ENCODE measurements at regions not wholly inside any gene's neighbourhood (a gene's known extent, or its start where the extent isn't known, plus 50 kb on each side); places are given as distances from the start of the nearest gene placed in this dataset.

GRCh38 chr5:74233091-74233490 lies 407.4 kb downstream of the ENC1 start:
- H3K9me3 Mint-ChIP-seq = peaks cover 0 to 6% (median 0%) of the 10 kb centered on the region in 11 donors
- Histone ChIP-seq H3K27ac (ENCODE audit: low read depth, low read length) (no peak overlapping the region), H3K4me3 (ENCODE audit: low read length) (no peak overlapping the region), H3K9me3 (ENCODE audit: control insufficient read depth in 2 of 3, low read length in 3 of 3) (no peaks in the 10 kb centered on the region), H3K27me3 (ENCODE audit: control insufficient read depth in 2 of 2, insufficient read depth in 2 of 2, low read length in 2 of 2) (peaks cover 0 to 6% of the 10 kb centered on the region in 2 donors), H3K4me1 (ENCODE audit: control insufficient read depth in 2 of 2, insufficient read depth in 2 of 2, low read length in 2 of 2) (no peaks in the 10 kb centered on the region), H3K36me3 (ENCODE audit: control insufficient read depth in 2 of 3, insufficient read depth in 3 of 3, low read length in 3 of 3) (no peaks in the 10 kb centered on the region)
- H3K27ac Mint-ChIP-seq = no peak overlapping the region
- H3K36me3 Mint-ChIP-seq = no peaks in the 10 kb centered on the region
- ATAC-seq (no peak), DNase-seq (no peak)
- no peaks in the 10 kb centered on the region for H3K4me1 Mint-ChIP-seq
- peaks cover 0 to 29% (median 22%) of the 10 kb centered on the region in 5 donors for H3K27me3 Mint-ChIP-seq
- POLR2A ChIA-PET = no interaction called here
- CTCF ChIA-PET = no interaction called here
- no peak overlapping the region for H3K4me3 Mint-ChIP-seq
- intact Hi-C loops (cut with micrococcal nuclease) = no loop called here

GRCh38 chr5:74232276-74232675 lies 408.3 kb downstream of the ENC1 start:
- no peak overlapping the region for H3K27ac ChIP-seq (ENCODE audit: low read depth, low read length)
- Mint-ChIP-seq H3K9me3 (peaks cover 0 to 6% (median 0%) of the 10 kb centered on the region in 11 donors), H3K27me3 (peaks cover 2 to 31% (median 25%) of the 10 kb centered on the region in 5 donors), H3K4me1 (no peaks in the 10 kb centered on the region), H3K4me3 (no peak overlapping the region), H3K27ac (no peak overlapping the region), H3K36me3 (no peaks in the 10 kb centered on the region)
- H3K4me3 ChIP-seq (ENCODE audit: low read length) = no peak overlapping the region
- DNase-seq = no peak
- H3K27me3 ChIP-seq (ENCODE audit: control insufficient read depth in 2 of 2, insufficient read depth in 2 of 2, low read length in 2 of 2) = peaks cover 0 to 6% of the 10 kb centered on the region in 2 donors
- no peaks in the 10 kb centered on the region for H3K4me1 ChIP-seq (ENCODE audit: control insufficient read depth in 2 of 2, insufficient read depth in 2 of 2, low read length in 2 of 2)
- H3K36me3 ChIP-seq (ENCODE audit: control insufficient read depth in 2 of 3, insufficient read depth in 3 of 3, low read length in 3 of 3) = no peaks in the 10 kb centered on the region
- intact Hi-C loops (cut with micrococcal nuclease) = no loop called here
- ATAC-seq = no peak
- ChIA-PET CTCF (no interaction called here), POLR2A (no interaction called here)
- H3K9me3 ChIP-seq (ENCODE audit: control insufficient read depth in 2 of 3, low read length in 3 of 3) = no peaks in the 10 kb centered on the region

GRCh38 chr5:74231697-74232096 lies 408.8 kb downstream of the ENC1 start:
- ChIA-PET POLR2A (no interaction called here), CTCF (no interaction called here)
- no peaks in the 10 kb centered on the region for H3K4me1 Mint-ChIP-seq
- H3K27me3 Mint-ChIP-seq = peaks cover 2 to 31% (median 25%) of the 10 kb centered on the region in 5 donors
- no peak overlapping the region for H3K4me3 Mint-ChIP-seq
- no peaks in the 10 kb centered on the region for H3K4me1 ChIP-seq (ENCODE audit: control insufficient read depth in 2 of 2, insufficient read depth in 2 of 2, low read length in 2 of 2)
- ATAC-seq = no peak
- DNase-seq = no peak
- no peaks in the 10 kb centered on the region for H3K9me3 ChIP-seq (ENCODE audit: control insufficient read depth in 2 of 3, low read length in 3 of 3)
- H3K36me3 ChIP-seq (ENCODE audit: control insufficient read depth in 2 of 3, insufficient read depth in 3 of 3, low read length in 3 of 3) = no peaks in the 10 kb centered on the region
- H3K27ac Mint-ChIP-seq = no peak overlapping the region
- H3K27ac ChIP-seq (ENCODE audit: low read depth, low read length) = no peak overlapping the region
- H3K4me3 ChIP-seq (ENCODE audit: low read length) = no peak overlapping the region
- H3K36me3 Mint-ChIP-seq = no peaks in the 10 kb centered on the region
- peaks cover 0 to 6% (median 0%) of the 10 kb centered on the region in 11 donors for H3K9me3 Mint-ChIP-seq
- peaks cover 0 to 2% of the 10 kb centered on the region in 2 donors for H3K27me3 ChIP-seq (ENCODE audit: control insufficient read depth in 2 of 2, insufficient read depth in 2 of 2, low read length in 2 of 2)
- intact Hi-C loops (cut with micrococcal nuclease) = no loop called here

- Histone ChIP-seq H3K4me1 (ENCODE audit: control insufficient read depth in 2 of 2, insufficient read depth in 2 of 2, low read length in 2 of 2) (no peaks in the 10 kb centered on the region), H3K4me3 (ENCODE audit: low read length) (no peak overlapping the region), H3K27ac (ENCODE audit: low read depth, low read length) (no peak overlapping the region), H3K27me3 (ENCODE audit: control insufficient read depth in 2 of 2, insufficient read depth in 2 of 2, low read length in 2 of 2) (no peaks in the 10 kb centered on the region), H3K36me3 (ENCODE audit: control insufficient read depth in 2 of 3, insufficient read depth in 3 of 3, low read length in 3 of 3) (no peaks in the 10 kb centered on the region), H3K9me3 (ENCODE audit: control insufficient read depth in 2 of 3, low read length in 3 of 3) (no peaks in the 10 kb centered on the region)
- Mint-ChIP-seq H3K27me3 (peaks cover 5 to 34% (median 26%) of the 10 kb centered on the region in 5 donors), H3K36me3 (no peaks in the 10 kb centered on the region), H3K9me3 (peaks cover 0 to 6% (median 0%) of the 10 kb centered on the region in 11 donors), H3K4me1 (no peaks in the 10 kb centered on the region), H3K27ac (no peak overlapping the region), H3K4me3 (no peak overlapping the region)
- DNase-seq (no peak), ATAC-seq (no peak)
- ChIA-PET POLR2A (no interaction called here), CTCF (no interaction called here)
- intact Hi-C loops (cut with micrococcal nuclease) = no loop called here
Measured at GRCh38 chr5:74226716-74227485, 413.6 kb downstream of the ENC1 start.

- ChIA-PET POLR2A (no interaction called here), CTCF (no interaction called here)
- no peak for ATAC-seq
- H3K4me1 Mint-ChIP-seq = no peaks in the 10 kb centered on the region
- H3K27ac ChIP-seq (ENCODE audit: low read depth, low read length) = no peak overlapping the region
- H3K36me3 Mint-ChIP-seq = no peaks in the 10 kb centered on the region
- peaks cover 5 to 26% (median 20%) of the 10 kb centered on the region in 5 donors for H3K27me3 Mint-ChIP-seq
- H3K4me1 ChIP-seq (ENCODE audit: control insufficient read depth in 2 of 2, insufficient read depth in 2 of 2, low read length in 2 of 2) = no peaks in the 10 kb centered on the region
- no peak overlapping the region for H3K4me3 ChIP-seq (ENCODE audit: low read length)
- intact Hi-C loops (cut with micrococcal nuclease) = no loop called here
- H3K27ac Mint-ChIP-seq = no peak overlapping the region
- H3K27me3 ChIP-seq (ENCODE audit: control insufficient read depth in 2 of 2, insufficient read depth in 2 of 2, low read length in 2 of 2) = no peaks in the 10 kb centered on the region
- H3K9me3 ChIP-seq (ENCODE audit: control insufficient read depth in 2 of 3, low read length in 3 of 3) = no peaks in the 10 kb centered on the region
- H3K4me3 Mint-ChIP-seq = no peak overlapping the region
- no peak for DNase-seq
- peaks cover 0 to 6% (median 0%) of the 10 kb centered on the region in 11 donors for H3K9me3 Mint-ChIP-seq
- H3K36me3 ChIP-seq (ENCODE audit: control insufficient read depth in 2 of 3, insufficient read depth in 3 of 3, low read length in 3 of 3) = no peaks in the 10 kb centered on the region
Measured at GRCh38 chr5:74225587-74225986, 414.9 kb downstream of the ENC1 start.

- Mint-ChIP-seq H3K9me3 (peaks cover 0 to 5% (median 1%) of the 10 kb centered on the region in 11 donors), H3K36me3 (no peaks in the 10 kb centered on the region), H3K27ac (no peak overlapping the region), H3K27me3 (peaks cover 5 to 26% (median 20%) of the 10 kb centered on the region in 5 donors), H3K4me3 (no peak overlapping the region), H3K4me1 (no peaks in the 10 kb centered on the region)
- no peak for DNase-seq
- Histone ChIP-seq H3K36me3 (ENCODE audit: control insufficient read depth in 2 of 3, insufficient read depth in 3 of 3, low read length in 3 of 3) (no peaks in the 10 kb centered on the region), H3K9me3 (ENCODE audit: control insufficient read depth in 2 of 3, low read length in 3 of 3) (no peaks in the 10 kb centered on the region), H3K27ac (ENCODE audit: low read depth, low read length) (no peak overlapping the region), H3K27me3 (ENCODE audit: control insufficient read depth in 2 of 2, insufficient read depth in 2 of 2, low read length in 2 of 2) (no peaks in the 10 kb centered on the region), H3K4me1 (ENCODE audit: control insufficient read depth in 2 of 2, insufficient read depth in 2 of 2, low read length in 2 of 2) (no peaks in the 10 kb centered on the region), H3K4me3 (ENCODE audit: low read length) (no peak overlapping the region)
- ChIA-PET CTCF (no interaction called here), POLR2A (no interaction called here)
- ATAC-seq = no peak
- intact Hi-C loops (cut with micrococcal nuclease) = no loop called here
Measured at GRCh38 chr5:74224331-74224730, 416.2 kb downstream of the ENC1 start.

GRCh38 chr5:74222806-74223205 lies 417.7 kb downstream of the ENC1 start:
- no peaks in the 10 kb centered on the region for H3K36me3 ChIP-seq (ENCODE audit: control insufficient read depth in 2 of 3, insufficient read depth in 3 of 3, low read length in 3 of 3)
- no peaks in the 10 kb centered on the region for H3K27me3 ChIP-seq (ENCODE audit: control insufficient read depth in 2 of 2, insufficient read depth in 2 of 2, low read length in 2 of 2)
- Mint-ChIP-seq H3K27ac (no peak overlapping the region), H3K27me3 (peaks cover 7 to 20% (median 17%) of the 10 kb centered on the region in 5 donors), H3K9me3 (peaks cover 0 to 11% (median 4%) of the 10 kb centered on the region in 11 donors), H3K4me3 (no peak overlapping the region), H3K4me1 (no peaks in the 10 kb centered on the region), H3K36me3 (no peaks in the 10 kb centered on the region)
- ChIA-PET POLR2A (no interaction called here), CTCF (no interaction called here)
- DNase-seq (no peak), ATAC-seq (no peak)
- intact Hi-C loops (cut with micrococcal nuclease) = no loop called here
- no peaks in the 10 kb centered on the region for H3K9me3 ChIP-seq (ENCODE audit: control insufficient read depth in 2 of 3, low read length in 3 of 3)
- no peak overlapping the region for H3K4me3 ChIP-seq (ENCODE audit: low read length)
- no peaks in the 10 kb centered on the region for H3K4me1 ChIP-seq (ENCODE audit: control insufficient read depth in 2 of 2, insufficient read depth in 2 of 2, low read length in 2 of 2)
- no peak overlapping the region for H3K27ac ChIP-seq (ENCODE audit: low read depth, low read length)
